Peyer's patch (tissue), 4 donors: ENCODE measurements at regions not wholly inside any gene's neighbourhood (a gene's known extent, or its start where the extent isn't known, plus 50 kb on each side); places are given as distances from the start of the nearest gene placed in this dataset.
"Not testable (repeated sequence)": the region's sequence is repeated elsewhere in the genome, so short reads cannot be mapped to it uniquely, and the experiment has no call there.

Source experiments
- POLR2A ChIP-seq, 2 donors: fragments of 450-650 bp; IDR thresholded peaks; one replicate each; pipeline ENCODE4 v1.5.1; 2017; ENCODE audit warnings: antibody characterized with exemption in 2 of 2, mild to moderate bottlenecking in 2 of 2, moderate library complexity in 2 of 2
- TF ChIP-seq, protein P1 (sequence below), 6 experiments: fragments of 450-650 bp in 4 of 6; fragments of 200-600 bp in 2 of 6; sonication (generic) in 1 of 6; IDR thresholded peaks; one replicate each; pipeline ENCODE4 v1.5.1; 2017 to 2019; ENCODE audit warnings: antibody characterized with exemption in 6 of 6, mild to moderate bottlenecking in 3 of 6, moderate library complexity in 1 of 6

DNA sequence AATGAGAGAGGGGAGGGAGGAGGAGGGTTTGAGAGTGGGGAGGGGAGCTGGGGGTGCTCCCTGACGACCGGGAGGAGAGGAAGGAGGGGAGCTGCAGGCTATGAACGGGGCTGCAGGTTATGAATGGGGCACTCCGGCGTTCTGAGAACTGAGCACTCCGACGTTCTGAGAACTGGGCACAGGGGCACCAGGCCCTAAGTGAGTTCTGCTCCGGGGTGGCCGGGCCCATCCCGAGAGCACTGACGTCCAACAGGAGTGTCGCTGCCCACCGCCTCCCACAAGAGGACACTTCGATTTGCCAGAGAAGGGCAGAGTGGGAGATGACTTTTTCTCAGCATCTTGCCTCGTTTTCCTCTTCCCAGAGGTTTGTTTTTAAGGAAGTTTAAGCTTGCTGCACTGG, 204.5 kb upstream of the ZNF469 start:
- TF ChIP-seq, protein P1, sequence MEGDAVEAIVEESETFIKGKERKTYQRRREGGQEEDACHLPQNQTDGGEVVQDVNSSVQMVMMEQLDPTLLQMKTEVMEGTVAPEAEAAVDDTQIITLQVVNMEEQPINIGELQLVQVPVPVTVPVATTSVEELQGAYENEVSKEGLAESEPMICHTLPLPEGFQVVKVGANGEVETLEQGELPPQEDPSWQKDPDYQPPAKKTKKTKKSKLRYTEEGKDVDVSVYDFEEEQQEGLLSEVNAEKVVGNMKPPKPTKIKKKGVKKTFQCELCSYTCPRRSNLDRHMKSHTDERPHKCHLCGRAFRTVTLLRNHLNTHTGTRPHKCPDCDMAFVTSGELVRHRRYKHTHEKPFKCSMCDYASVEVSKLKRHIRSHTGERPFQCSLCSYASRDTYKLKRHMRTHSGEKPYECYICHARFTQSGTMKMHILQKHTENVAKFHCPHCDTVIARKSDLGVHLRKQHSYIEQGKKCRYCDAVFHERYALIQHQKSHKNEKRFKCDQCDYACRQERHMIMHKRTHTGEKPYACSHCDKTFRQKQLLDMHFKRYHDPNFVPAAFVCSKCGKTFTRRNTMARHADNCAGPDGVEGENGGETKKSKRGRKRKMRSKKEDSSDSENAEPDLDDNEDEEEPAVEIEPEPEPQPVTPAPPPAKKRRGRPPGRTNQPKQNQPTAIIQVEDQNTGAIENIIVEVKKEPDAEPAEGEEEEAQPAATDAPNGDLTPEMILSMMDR (IDR thresholded peaks at IDR 0.05), result not testable (repeated sequence)
- not testable (repeated sequence) for TF ChIP-seq POLR2A (IDR thresholded peaks at IDR 0.05)
